HG03432 (cell line): ENCODE measurements at regions not wholly inside any gene's neighbourhood (a gene's known extent, or its start where the extent isn't known, plus 50 kb on each side); places are given as distances from the start of the nearest gene placed in this dataset.

ENCODE experiments used
- ATAC-seq: cut with Tn5 transposase; IDR thresholded peaks from one replicate; pipeline ENCODE4 v1.9.1; 2021; ENCODE audit warnings: mild to moderate bottlenecking, moderate library complexity; ENCODE audit not compliant: unreplicated experiment

DNA sequence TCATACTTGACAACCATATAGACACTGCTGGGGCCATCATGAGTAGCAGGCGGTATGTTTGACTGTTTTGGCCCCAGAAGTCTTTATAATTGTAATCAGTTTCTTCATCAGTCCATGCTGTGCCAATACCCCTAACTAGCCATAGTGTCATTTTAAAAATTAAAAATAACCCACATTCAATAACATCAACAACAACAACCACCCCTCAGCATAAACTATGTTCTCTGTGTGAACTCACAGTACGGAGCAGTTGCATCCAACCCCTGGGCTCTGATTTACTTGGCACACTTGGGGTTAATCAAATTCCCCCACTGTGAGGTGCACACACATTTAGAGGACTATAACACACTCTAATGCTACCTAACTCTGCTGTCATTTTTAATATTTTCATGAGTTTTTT lies 553.7 kb downstream of the USP25 start:
- ATAC-seq = no peak

DNA sequence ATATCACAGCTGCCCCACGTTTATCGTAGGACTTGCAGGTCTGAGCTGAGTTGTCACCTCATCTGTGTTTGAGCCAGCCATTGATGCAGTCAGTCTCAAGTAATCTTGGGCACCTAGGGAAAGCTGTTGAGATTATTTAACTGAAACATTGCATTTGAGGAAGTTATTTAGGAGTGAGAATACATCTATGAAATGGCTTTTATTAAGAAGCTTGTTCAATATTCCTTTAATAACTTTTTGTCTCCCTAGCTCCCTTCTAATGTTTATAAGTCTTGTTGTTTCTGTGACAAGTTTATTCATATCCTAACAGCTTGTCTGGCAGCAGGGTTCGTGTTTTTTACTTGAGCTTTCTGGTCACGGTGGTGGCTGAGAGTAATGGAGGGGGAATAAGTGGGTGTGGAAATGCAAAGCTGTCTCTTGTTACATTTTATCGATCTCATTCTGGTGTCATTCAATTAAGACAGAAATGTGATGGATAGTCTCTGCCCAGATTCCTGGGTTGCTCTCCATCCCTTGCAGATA lies 555.9 kb downstream of the USP25 start:
- no peak for ATAC-seq

DNA sequence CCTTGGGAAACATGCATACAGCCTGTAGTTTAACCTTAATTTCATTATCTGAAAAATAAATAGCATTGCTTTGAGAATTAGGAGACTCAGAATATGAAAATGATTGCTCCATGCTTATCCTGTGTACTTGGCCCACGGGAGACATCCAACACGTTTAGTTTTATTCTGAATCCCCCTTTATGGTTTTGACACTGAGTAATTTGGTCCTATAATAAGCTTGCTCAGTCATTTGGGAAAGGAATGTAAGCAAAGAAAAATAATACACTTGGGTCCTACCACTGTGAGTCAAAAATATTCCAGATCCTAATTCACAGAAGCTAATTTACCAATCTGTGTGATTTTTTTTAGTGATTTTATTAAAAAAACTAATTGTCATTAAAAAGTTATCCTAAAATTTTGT lies 557.3 kb downstream of the USP25 start:
- ATAC-seq = no peak

DNA sequence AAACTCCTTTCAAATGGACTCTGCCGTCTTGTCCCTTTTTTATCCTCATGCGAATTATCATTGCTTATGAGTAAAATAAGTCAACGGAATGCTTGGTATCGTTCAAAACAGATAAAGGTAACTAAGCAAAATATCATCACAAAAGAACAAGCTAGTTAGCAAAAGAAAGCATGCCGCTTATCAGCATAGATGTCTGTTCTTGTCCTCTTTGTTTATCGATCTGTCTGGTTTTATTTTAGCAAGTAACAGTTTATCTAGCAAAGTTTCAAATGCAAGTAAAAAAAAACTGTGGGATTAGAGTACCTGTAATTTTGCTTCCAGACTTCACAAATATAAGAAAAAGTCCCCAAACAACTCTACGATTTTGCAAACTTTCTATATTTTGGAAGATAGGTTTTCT lies 561.5 kb downstream of the USP25 start:
- no peak for ATAC-seq

DNA sequence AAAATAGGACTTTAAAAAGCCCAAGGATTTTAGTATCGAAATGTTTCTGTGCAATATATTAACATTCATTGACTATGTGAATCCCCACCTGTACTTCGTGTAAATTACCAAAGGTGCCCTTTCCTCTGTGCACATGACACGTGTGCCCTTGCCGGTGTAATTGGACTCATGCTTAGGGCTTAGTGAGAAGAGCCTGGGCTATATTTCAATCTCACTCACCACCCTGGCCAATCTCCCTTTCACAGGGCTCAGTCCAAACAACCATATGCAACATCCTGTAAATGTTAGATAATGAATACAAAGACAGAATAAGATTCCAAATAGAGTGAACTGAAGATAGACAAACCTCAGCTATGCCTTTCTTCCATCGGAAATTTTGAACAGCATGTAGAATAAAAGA lies 564.3 kb downstream of the USP25 start:
- ATAC-seq = no peak

DNA sequence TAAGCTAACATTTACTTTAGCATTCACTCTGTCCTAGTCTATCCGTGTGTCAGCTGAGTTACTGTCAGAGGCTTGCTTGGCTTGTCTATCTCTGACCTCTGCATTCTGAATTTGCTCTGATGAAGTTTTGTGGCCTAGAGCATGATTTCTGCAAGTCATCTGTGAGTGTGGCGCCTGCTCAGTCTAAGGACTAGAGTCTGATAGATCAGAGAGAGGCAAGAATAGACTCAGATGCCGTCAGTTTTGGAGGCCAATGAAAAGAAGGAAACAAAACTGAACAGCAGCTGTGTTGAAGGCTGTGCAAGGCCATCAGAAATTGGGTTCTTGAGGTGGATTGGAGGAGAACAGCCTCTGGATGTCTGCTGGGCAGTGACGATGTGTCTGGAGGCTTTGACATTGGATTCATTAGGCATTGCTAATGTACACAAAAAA lies 573.1 kb downstream of the USP25 start:
- no peak for ATAC-seq

DNA sequence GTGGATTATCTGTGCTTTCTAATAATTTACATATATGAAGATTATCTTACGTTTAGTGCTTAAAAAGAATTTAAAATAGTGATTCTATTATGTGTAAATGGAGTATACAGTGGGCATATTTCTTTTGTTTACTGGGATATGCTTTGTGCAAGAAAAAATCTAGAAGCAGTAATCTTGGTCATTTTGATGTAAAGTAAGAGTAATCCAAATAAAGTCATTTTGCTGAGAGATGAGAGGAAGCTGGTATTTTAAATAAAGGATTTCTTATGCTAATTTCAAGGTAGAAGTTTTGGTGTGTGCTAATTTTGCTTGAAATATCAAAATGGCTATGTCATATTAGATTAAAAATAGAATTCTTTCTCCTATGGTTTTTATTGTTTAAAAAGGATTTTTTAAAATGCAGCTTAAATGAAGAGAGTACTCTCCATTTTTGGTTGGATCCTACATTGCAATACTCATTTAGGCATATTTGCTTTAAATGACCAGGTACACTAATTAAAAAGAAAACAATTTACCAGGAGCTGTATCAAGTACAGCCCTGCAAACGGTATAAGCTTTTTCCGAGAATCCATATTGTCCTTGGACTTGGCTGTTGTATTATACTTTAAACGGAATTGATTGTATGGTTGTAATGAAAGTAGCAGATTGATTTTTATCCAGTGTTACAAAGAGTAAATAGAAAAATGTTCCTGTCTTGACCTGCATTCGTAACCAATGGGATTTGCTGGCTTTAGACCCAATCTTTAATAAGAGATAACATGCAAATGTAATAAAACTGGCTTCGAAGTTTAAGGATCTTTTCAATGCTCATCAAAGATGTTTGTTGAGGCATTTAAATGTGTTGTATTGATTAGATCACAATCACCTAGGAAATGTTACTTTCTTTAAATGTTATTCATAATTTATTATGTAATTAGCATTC lies 574.7 kb downstream of the USP25 start:
- no peak for ATAC-seq

DNA sequence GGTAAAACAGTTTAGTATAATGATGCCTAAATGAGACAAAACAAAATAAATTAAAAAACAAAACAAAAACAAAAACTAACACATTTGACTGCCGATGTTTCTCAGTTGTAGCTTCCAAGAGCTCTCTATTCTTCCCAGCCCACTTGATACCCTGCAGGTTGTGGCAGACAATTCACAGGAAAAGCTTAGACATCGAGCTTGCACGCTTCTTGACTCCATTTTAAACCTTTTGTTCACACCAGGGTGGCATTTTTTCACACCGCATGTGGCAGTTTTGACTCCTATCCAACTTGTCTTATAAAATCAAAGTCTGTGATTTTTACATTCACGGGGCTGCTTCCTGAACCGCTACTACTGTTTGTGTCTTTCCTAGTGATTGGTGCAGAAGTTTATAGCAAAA lies 575.9 kb downstream of the USP25 start:
- ATAC-seq = no peak

DNA sequence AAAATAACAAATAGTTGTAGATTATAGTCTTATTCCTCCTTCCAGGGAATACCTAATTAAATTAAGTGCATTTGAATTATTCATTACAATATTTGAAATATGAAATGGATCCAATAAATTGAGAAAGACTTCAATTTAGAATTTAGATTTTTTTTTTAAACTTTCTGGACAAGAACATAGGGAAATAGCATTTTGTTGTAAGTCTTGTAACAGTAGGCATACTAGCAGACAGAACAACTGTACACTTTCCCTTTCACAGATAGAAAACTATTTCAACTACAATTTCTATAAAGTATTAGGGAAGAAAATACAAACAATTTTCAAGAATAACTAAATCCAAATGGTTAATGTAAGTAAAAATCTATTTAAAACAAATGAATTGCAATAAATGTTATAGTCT lies 577.5 kb downstream of the USP25 start:
- no peak for ATAC-seq

DNA sequence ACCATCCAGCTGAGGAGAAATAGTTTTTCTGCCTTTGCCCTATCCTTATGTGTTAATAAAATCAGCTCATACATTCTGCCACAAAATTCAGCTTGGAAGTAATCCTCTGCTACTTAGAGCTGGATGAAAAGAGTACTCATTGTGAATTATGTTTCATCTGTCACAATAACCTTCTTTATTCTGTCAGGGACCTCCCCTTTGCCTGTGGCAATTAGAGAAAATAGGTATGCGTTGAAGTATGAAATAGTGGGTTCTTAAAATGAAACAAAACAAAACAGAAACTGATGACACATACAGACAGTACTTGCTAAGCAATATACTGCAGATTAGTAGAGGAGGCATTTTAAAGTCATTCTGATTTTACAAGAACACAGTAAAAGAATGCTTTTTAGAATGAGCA lies 578.5 kb downstream of the USP25 start:
- ATAC-seq = peak; percentile 98

DNA sequence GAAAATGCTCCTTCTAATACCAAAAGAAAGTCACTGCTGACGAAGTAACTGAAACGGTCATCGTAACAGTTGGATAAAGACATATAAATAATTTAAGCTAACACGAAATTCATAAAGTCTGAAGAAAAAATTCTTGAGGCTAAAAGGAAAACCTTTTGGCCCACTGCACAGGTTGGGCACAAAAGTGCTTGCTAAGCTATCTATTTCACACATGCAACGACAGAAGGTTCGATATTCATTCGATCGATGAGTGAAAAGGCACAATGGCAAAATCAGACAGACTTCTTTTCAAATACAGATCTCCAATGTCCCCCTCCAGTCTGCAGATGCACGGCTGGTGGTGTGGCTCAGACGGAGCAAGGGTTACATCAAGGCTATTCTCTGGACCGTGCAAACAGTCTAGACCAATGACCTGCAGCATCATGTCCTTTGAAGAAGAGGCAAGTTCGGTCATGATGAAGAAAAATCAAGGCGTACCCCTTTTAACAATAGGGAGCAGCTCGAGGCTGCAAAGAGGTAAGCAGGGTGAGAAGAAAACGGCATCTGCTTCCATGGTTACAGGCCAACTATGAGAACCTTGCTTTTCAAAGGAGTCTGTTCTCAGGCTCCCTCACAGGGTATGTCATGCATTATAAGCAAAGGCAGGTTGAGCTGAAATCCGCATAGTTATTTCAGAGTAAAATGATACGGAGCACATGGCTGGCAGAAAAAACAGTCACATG lies 579.6 kb downstream of the USP25 start:
- ATAC-seq = no peak

DNA sequence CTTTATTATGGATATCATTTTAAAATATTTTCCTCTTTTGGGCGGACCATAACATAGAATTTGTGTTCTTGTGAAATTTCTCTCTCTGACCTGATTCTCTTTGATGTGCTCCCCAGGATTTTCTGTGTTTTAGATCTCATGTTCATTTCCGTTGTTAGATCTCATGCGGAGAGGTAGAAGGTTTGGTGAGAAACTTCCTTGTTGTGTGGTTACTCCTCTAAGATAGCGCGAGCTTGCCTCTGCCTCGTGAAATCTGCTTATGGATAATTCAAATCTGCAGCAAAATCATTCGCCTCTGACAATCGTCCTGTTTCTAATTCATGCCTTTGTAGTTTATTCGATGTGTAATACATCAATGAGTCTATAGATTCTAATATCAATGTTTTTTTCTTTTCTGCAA lies 580.4 kb downstream of the USP25 start:
- no peak for ATAC-seq

DNA sequence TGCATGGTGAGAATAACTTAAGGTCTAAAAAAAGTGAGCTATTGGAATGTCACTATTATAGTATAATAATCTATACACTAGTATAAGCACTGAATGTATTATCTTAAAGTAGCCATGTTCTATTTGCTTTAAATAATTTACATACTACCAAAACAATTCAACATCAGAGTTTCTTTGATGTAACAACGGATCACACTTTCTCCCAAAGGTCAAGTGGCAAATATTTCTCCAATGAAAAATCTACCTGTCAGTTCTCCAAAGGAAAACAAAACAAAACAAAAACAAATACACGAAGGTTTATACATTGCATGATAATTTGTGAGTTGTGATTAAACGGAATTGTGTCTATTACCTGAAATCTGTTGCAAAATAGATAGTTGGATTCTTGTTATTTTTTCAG lies 581.4 kb downstream of the USP25 start:
- no peak for ATAC-seq

DNA sequence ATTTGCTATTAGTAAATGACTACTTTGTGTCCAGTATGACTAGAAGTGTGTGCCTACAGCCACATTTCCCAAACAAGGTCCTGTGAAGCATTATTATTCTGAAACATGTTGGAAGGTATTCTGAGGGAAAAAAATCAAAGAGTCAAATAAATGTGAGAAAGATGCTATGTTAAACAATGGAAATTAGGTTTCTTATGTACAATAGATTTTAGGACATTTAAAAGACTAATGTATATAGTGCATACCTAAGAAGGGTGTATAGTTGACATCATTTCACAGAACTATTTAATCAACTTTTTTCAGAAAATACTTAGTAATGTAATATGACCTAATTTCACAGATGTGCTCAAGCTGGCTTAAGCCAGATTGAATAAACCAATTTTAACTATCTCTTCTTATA lies 582.5 kb downstream of the USP25 start:
- ATAC-seq = no peak

DNA sequence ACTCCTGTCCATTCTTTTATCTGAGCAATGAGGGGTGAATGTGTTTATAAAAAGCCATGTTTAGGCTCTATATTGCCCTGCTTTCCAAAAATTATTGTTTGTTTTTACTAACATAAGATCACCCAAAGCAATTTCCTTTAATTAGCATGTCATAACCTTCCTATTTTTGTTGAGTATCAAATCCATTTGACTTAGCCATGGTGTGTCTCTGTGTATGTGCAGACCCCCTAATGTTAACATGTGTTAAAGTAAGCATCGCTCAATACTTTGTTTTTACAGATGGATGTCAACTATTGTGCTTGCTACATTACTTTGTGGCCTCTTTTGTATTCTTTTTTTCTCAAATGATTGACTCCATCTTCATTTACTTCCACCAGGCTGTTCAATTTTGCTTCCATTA lies 585.4 kb downstream of the USP25 start:
- ATAC-seq = no peak

DNA sequence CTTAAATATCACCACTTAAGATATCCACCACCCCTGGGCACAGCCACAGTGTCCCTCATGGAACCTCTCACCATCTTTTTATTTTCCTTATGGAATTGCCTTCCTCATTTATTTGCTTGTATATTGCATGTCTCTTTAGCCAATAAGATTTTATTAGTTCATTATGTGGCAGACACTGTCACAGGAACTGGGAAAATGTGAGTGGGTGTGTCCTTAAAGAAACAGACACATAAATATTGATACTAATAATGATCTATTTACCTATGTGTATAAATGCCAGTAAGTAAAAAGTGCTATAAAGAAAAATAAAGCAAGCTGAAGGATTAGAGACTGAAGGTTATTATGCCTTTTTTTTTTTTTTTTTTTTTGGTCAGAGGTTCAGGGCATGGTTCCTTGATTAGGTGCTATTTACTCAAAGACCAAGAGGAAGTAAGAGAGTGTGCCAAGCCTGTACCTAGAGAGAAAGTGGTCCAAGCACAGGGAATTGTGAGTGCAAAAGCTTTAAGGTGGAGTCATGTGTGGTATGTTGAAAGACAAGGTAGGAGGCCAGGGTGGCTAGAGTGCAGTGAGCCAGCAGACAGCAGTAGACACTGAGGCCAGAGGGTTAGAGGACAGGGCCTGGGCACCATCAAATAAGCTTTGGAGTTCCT lies 589.0 kb downstream of the USP25 start:
- no peak for ATAC-seq

DNA sequence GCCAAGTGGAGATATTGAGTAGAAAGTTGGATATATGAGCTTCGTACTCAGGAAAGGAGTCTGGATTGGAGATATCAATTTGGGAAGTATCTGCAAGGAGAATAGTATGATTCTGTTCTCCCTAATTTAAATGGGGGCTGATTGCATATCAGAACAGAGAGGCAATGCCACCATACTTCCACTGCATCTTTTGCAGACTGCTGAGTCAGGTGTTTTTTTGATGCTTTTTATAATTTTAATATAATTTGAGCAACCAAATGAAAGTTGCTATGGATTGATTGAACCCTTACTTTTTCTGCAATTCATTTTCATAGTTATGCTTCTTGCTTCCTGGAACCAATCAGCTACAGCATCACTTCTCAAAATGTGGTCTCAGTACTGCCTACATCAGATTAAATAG lies 590.3 kb downstream of the USP25 start:
- no peak for ATAC-seq

DNA sequence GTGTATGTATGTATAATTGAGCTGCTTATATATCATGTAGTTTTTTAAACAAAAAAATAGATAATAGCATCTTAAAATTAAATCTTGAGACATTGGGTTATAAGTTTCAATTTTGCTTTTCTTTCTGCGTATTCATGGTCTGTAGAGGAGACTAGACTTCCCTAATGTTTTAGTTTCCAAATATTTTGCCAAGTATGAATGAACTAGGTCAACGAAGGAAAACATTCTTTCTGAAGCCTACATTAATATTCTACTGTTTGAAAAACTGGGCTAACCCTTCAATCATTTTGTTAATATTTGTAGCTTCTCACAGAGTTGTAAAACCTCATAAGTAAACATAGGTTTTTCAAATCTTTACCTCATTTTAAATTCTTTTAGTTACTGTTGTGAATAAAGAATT lies 592.7 kb downstream of the USP25 start:
- no peak for ATAC-seq

DNA sequence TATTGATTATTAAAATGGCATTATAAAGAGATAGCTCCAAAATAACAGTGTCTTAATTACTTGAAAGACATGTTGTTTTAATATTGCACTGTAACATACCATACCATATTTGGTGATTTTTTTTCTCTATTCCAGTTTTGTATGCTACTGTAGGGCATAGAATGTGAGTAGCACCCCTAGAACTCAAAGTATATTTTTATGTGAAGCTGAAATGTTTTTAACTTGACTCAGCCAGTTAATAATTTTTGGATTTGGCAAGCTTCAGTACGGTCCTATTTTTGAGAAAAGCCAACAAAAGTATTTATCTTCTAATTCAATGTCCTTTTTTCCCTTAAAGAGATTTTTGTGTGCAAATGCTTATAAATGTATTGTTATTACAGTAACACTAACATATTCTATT lies 593.8 kb downstream of the USP25 start:
- ATAC-seq = no peak

DNA sequence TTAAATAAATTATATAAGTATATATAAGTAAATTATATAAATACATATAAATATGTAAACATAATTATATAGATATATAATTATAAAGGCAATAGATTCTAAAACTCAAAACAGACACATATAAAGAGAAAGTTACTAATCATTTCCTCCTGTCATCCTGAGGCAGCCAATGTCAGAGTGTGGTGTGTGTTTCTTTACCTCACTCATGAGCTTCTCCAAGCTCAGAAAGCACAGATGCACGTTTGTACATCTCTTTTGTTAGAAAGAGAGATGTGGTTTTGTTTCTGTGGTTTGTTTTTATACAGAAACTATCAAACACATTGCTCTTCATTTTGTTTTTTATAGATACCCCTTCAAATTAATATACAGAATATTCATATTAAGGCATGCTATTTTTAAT lies 594.8 kb downstream of the USP25 start:
- ATAC-seq = no peak

DNA sequence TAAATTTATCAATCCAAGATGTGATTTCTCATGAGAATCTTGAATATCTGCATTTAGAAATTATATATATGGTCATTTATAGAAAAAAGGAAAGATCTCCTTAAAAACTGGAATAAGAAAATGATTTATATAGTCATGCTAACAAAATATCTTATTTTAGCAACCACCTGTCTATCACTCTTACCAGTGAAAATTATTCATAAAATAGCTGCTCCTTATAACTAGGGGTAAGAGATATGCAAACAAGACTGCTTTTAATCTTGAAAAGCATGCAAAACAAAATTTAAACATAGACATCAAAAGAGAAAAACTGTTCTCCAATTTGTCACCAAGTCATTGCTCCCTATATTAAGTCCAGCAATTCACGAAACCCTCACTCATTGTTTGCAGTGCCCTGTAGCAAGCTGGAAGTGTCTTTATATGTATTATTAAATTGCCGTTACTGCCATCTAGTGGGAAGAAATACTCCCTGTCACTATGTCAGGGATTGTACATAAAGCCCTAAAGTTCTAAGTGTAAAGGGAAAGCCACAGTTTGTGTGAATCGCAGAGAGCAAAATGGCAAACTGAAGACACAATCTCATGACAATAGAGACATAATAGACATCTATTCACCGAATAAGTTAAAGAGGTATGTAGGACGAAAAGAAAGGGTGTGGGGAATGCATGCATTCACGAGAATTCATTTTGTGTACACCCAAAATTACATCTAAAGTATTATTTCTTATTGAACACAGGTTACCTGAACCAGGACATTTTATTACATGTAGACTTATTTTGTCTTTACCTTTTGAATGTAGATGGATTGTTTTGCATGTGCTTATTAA lies 600.5 kb downstream of the USP25 start:
- ATAC-seq = peak; percentile 93
